ENCODE measurements at regions not wholly inside any gene's neighbourhood (a gene's known extent, or its start where the extent isn't known, plus 50 kb on each side); places are given as distances from the start of the nearest gene placed in this dataset.

GRCh38 chr2:39534095-39534711 lies 97.1 kb upstream of the MAP4K3 start:
- 83 to 85% methylated on average over 4 of the region's 4 CpGs for whole genome bisulfite sequencing, 2 donors

GRCh38 chr2:39535636-39536185 lies 98.6 kb upstream of the MAP4K3 start:
- DNase-seq: no peak
- Histone ChIP-seq H3K27me3 (no peaks in the 10 kb centered on the region), H3K4me3 (no peak overlapping the region), H3K9me3 (no peaks in the 10 kb centered on the region), H3K4me1 (peaks cover 0 to 4% (median 3%) of the 10 kb centered on the region in 4 donors), H3K27ac (no peak overlapping the region), H3K36me3 (no peaks in the 10 kb centered on the region)
- 91% methylated on average over 7 of the region's 7 CpGs for WGBS, 2 donors
- no peak for ATAC-seq (ENCODE audit: low FRiP score in 2 of 2)
- TF ChIP-seq CTCF (IDR thresholded peaks at IDR 0.05): no peak
- TF ChIP-seq EP300 (IDR thresholded peaks at IDR 0.05): no peak
- no peak for TF ChIP-seq POLR2A (IDR thresholded peaks at IDR 0.05)
- TF ChIP-seq POLR2AphosphoS5 (IDR thresholded peaks at IDR 0.05): no peak

More at GRCh38 chr2:39534095-39534711, 97.1 kb upstream of the MAP4K3 start:
- H3K27ac ChIP-seq: no peak overlapping the region
- ATAC-seq (ENCODE audit: low FRiP score in 2 of 2) (no peak), DNase-seq (no peak)
- H3K27me3 ChIP-seq: no peaks in the 10 kb centered on the region
- no peaks in the 10 kb centered on the region for H3K36me3 ChIP-seq
- no peak overlapping the region for H3K4me3 ChIP-seq
- no peak for TF ChIP-seq POLR2A (IDR thresholded peaks at IDR 0.05)
- peaks cover 0 to 13% (median 7%) of the 10 kb centered on the region in 4 donors for H3K4me1 ChIP-seq
- no peaks in the 10 kb centered on the region for H3K9me3 ChIP-seq

GRCh38 chr2:39537150-39537549 lies 100.1 kb upstream of the MAP4K3 start:
- H3K36me3 ChIP-seq: no peaks in the 10 kb centered on the region
- ATAC-seq (ENCODE audit: low FRiP score in 2 of 2) (no peak), DNase-seq (no peak)
- no peak for TF ChIP-seq POLR2AphosphoS5 (IDR thresholded peaks at IDR 0.05)
- no peak for TF ChIP-seq EP300 (IDR thresholded peaks at IDR 0.05)
- no peak overlapping the region for H3K4me3 ChIP-seq
- 90 to 93% methylated on average over 3 of the region's 3 CpGs for WGBS, 2 donors
- no peaks in the 10 kb centered on the region for H3K4me1 ChIP-seq
- H3K9me3 ChIP-seq: no peaks in the 10 kb centered on the region
- H3K27me3 ChIP-seq: no peaks in the 10 kb centered on the region
- H3K27ac ChIP-seq: no peak overlapping the region

GRCh38 chr2:39538718-39539117 lies 101.6 kb upstream of the MAP4K3 start:
- H3K27ac ChIP-seq: no peak overlapping the region
- DNase-seq (no peak), ATAC-seq (ENCODE audit: low FRiP score in 2 of 2) (no peak)
- no peaks in the 10 kb centered on the region for H3K9me3 ChIP-seq
- no peaks in the 10 kb centered on the region for H3K36me3 ChIP-seq
- TF ChIP-seq POLR2AphosphoS5 (IDR thresholded peaks at IDR 0.05) (no peak), CTCF (IDR thresholded peaks at IDR 0.05) (no peak), POLR2A (IDR thresholded peaks at IDR 0.05) (no peak), EP300 (IDR thresholded peaks at IDR 0.05) (no peak)
- no peaks in the 10 kb centered on the region for H3K27me3 ChIP-seq
- H3K4me3 ChIP-seq: no peak overlapping the region
- H3K4me1 ChIP-seq: no peaks in the 10 kb centered on the region

GRCh38 chr2:39540414-39540813 lies 103.3 kb upstream of the MAP4K3 start:
- no peak for ATAC-seq (ENCODE audit: low FRiP score in 2 of 2)
- no peak for DNase-seq
- Histone ChIP-seq H3K9me3 (no peaks in the 10 kb centered on the region), H3K27ac (no peak overlapping the region), H3K4me1 (no peaks in the 10 kb centered on the region), H3K27me3 (no peaks in the 10 kb centered on the region), H3K36me3 (no peaks in the 10 kb centered on the region), H3K4me3 (no peak overlapping the region)
- TF ChIP-seq EP300 (IDR thresholded peaks at IDR 0.05) (no peak), POLR2AphosphoS5 (IDR thresholded peaks at IDR 0.05) (no peak), POLR2A (IDR thresholded peaks at IDR 0.05) (no peak), CTCF (IDR thresholded peaks at IDR 0.05) (no peak)
